SK-N-SH (cell line): ENCODE measurements at regions not wholly inside any gene's neighbourhood (a gene's known extent, or its start where the extent isn't known, plus 50 kb on each side); places are given as distances from the start of the nearest gene placed in this dataset.

Source experiments
- EZH2phosphoT487 ChIP-seq: fragments of 200-600 bp; sonication (generic); IDR thresholded peaks from 2 replicates; pipeline ENCODE4 v1.6.1; 2017; ENCODE audit warnings: low read depth, mixed run types, mild to moderate bottlenecking, antibody characterized with exemption, moderate library complexity, borderline replicate concordance
- FOXM1 ChIP-seq: IDR thresholded peaks from 2 replicates; pipeline ENCODE4 v1.4.0; 2012; ENCODE audit warnings: low read depth, mild to moderate bottlenecking
- MAX ChIP-seq: IDR thresholded peaks from 2 replicates; pipeline ENCODE4 v1.4.0; 2012; ENCODE audit warnings: low read depth
- NRF1 ChIP-seq: IDR thresholded peaks from 2 replicates; pipeline ENCODE4 v1.6.1; 2012; ENCODE audit warnings: low read depth, mild to moderate bottlenecking, low read length
- POLR2AphosphoS5 ChIP-seq: IDR thresholded peaks from 2 replicates; pipeline ENCODE4 v1.6.1; 2012; ENCODE audit warnings: low read depth, low read length
- RAD21 ChIP-seq: IDR thresholded peaks from 2 replicates; pipeline ENCODE4 v1.6.1; 2012; ENCODE audit warnings: mild to moderate bottlenecking, low read length
- RXRA ChIP-seq: IDR thresholded peaks from 2 replicates; pipeline ENCODE4 v1.4.0; 2012; ENCODE audit warnings: low read depth, mild to moderate bottlenecking, borderline replicate concordance
- TAF1 ChIP-seq: IDR thresholded peaks from 2 replicates; pipeline ENCODE4 v1.6.1; 2012; ENCODE audit warnings: low read depth, mild to moderate bottlenecking, low read length, moderate library complexity, borderline replicate concordance
- TCF12 ChIP-seq: IDR thresholded peaks from 2 replicates; pipeline ENCODE4 v1.4.0; 2012
- YY1 ChIP-seq: IDR thresholded peaks from 2 replicates; pipeline ENCODE4 v1.4.0; 2012; ENCODE audit warnings: low read depth, mild to moderate bottlenecking
- TF ChIP-seq, protein P1 (sequence below): IDR thresholded peaks from 2 replicates; pipeline ENCODE4; 2012
- TF ChIP-seq, protein P2 (sequence below): IDR thresholded peaks from 2 replicates; pipeline ENCODE4 v1.4.0; 2012; ENCODE audit warnings: low read depth, borderline replicate concordance
- TF ChIP-seq, protein P3 (sequence below): fragments of 200-600 bp; sonication (generic); IDR thresholded peaks from 2 replicates; pipeline ENCODE4 v1.6.1; 2017; ENCODE audit warnings: antibody characterized with exemption, mild to moderate bottlenecking, moderate library complexity
- TF ChIP-seq, protein P4 (sequence below): IDR thresholded peaks from 2 replicates; pipeline ENCODE4 v1.6.1; 2012; ENCODE audit warnings: mild to moderate bottlenecking, low read depth, low read length, moderate library complexity

DNA sequence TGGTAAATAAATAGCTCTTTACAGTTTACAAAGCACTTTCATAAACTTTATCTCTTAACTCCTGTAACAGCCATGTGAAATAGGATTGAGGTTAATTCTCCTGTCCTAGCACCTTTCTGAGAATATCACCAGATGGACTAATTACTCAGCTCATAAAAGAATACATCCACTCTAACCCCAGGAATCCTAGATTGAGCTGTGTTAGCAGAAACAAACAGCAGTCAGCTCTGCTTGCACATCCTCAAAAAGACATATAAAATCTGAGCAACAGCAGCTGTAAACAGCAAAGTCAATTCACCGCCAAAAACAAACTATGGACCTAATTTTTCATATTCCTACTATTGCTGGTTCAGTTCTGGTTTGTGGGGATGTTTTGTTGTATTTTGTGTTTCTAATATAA lies 182.8 kb downstream of the QDPR start:
- TF ChIP-seq FOXM1 (no peak), TAF1 (no peak), POLR2AphosphoS5 (no peak), TCF12 (no peak), MAX (no peak), RAD21 (no peak), NRF1 (no peak), RXRA (no peak), YY1 (no peak), EZH2phosphoT487 (no peak)
- TF ChIP-seq, protein P1, sequence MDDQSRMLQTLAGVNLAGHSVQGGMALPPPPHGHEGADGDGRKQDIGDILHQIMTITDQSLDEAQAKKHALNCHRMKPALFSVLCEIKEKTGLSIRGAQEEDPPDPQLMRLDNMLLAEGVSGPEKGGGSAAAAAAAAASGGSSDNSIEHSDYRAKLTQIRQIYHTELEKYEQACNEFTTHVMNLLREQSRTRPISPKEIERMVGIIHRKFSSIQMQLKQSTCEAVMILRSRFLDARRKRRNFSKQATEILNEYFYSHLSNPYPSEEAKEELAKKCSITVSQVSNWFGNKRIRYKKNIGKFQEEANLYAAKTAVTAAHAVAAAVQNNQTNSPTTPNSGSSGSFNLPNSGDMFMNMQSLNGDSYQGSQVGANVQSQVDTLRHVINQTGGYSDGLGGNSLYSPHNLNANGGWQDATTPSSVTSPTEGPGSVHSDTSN: no peak
- TF ChIP-seq, protein P2, sequence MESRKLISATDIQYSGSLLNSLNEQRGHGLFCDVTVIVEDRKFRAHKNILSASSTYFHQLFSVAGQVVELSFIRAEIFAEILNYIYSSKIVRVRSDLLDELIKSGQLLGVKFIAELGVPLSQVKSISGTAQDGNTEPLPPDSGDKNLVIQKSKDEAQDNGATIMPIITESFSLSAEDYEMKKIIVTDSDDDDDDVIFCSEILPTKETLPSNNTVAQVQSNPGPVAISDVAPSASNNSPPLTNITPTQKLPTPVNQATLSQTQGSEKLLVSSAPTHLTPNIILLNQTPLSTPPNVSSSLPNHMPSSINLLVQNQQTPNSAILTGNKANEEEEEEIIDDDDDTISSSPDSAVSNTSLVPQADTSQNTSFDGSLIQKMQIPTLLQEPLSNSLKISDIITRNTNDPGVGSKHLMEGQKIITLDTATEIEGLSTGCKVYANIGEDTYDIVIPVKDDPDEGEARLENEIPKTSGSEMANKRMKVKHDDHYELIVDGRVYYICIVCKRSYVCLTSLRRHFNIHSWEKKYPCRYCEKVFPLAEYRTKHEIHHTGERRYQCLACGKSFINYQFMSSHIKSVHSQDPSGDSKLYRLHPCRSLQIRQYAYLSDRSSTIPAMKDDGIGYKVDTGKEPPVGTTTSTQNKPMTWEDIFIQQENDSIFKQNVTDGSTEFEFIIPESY: no peak
- TF ChIP-seq, protein P3, sequence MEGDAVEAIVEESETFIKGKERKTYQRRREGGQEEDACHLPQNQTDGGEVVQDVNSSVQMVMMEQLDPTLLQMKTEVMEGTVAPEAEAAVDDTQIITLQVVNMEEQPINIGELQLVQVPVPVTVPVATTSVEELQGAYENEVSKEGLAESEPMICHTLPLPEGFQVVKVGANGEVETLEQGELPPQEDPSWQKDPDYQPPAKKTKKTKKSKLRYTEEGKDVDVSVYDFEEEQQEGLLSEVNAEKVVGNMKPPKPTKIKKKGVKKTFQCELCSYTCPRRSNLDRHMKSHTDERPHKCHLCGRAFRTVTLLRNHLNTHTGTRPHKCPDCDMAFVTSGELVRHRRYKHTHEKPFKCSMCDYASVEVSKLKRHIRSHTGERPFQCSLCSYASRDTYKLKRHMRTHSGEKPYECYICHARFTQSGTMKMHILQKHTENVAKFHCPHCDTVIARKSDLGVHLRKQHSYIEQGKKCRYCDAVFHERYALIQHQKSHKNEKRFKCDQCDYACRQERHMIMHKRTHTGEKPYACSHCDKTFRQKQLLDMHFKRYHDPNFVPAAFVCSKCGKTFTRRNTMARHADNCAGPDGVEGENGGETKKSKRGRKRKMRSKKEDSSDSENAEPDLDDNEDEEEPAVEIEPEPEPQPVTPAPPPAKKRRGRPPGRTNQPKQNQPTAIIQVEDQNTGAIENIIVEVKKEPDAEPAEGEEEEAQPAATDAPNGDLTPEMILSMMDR: no peak
- TF ChIP-seq, protein P4, sequence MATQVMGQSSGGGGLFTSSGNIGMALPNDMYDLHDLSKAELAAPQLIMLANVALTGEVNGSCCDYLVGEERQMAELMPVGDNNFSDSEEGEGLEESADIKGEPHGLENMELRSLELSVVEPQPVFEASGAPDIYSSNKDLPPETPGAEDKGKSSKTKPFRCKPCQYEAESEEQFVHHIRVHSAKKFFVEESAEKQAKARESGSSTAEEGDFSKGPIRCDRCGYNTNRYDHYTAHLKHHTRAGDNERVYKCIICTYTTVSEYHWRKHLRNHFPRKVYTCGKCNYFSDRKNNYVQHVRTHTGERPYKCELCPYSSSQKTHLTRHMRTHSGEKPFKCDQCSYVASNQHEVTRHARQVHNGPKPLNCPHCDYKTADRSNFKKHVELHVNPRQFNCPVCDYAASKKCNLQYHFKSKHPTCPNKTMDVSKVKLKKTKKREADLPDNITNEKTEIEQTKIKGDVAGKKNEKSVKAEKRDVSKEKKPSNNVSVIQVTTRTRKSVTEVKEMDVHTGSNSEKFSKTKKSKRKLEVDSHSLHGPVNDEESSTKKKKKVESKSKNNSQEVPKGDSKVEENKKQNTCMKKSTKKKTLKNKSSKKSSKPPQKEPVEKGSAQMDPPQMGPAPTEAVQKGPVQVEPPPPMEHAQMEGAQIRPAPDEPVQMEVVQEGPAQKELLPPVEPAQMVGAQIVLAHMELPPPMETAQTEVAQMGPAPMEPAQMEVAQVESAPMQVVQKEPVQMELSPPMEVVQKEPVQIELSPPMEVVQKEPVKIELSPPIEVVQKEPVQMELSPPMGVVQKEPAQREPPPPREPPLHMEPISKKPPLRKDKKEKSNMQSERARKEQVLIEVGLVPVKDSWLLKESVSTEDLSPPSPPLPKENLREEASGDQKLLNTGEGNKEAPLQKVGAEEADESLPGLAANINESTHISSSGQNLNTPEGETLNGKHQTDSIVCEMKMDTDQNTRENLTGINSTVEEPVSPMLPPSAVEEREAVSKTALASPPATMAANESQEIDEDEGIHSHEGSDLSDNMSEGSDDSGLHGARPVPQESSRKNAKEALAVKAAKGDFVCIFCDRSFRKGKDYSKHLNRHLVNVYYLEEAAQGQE: no peak
